22Rv1 (cell line): ENCODE measurements at regions not wholly inside any gene's neighbourhood (a gene's known extent, or its start where the extent isn't known, plus 50 kb on each side); places are given as distances from the start of the nearest gene placed in this dataset.

Experiments
- H3K27ac ChIP-seq: fragments of 450-650 bp; 2 replicates; pipeline ENCODE4 v1.5.1; 2017
- CTCF ChIP-seq: fragments of 450-650 bp; IDR thresholded peaks from 2 replicates; pipeline ENCODE4 v1.5.1; 2017; ENCODE audit warnings: mild to moderate bottlenecking
- ZFX ChIP-seq: fragments of 450-650 bp; IDR thresholded peaks from 2 replicates; pipeline ENCODE4 v1.6.1; 2017; ENCODE audit warnings: antibody characterized with exemption, borderline replicate concordance

GRCh38 chr3:55413236-55413635 lies 73.9 kb downstream of the WNT5A start:
- H3K27ac ChIP-seq = no peak overlapping the region
- TF ChIP-seq ZFX (no peak), CTCF (no peak)

GRCh38 chr3:55412545-55412944 lies 74.6 kb downstream of the WNT5A start:
- no peak overlapping the region for H3K27ac ChIP-seq
- TF ChIP-seq CTCF (no peak), ZFX (no peak)

GRCh38 chr3:55409806-55410205 lies 77.3 kb downstream of the WNT5A start:
- no peak for TF ChIP-seq ZFX
- TF ChIP-seq CTCF = no peak
- H3K27ac ChIP-seq = no peak overlapping the region

- no peak overlapping the region for H3K27ac ChIP-seq
- TF ChIP-seq ZFX (no peak), CTCF (no peak)
These were observed 78.8 kb downstream of the WNT5A start for GRCh38 chr3:55408193-55408826.

- TF ChIP-seq CTCF (no peak), ZFX (no peak)
- no peak overlapping the region for H3K27ac ChIP-seq
These were observed 79.7 kb downstream of the WNT5A start for GRCh38 chr3:55407426-55407820.

- no peak overlapping the region for H3K27ac ChIP-seq
- TF ChIP-seq ZFX (no peak), CTCF (no peak)
These were observed 80.2 kb downstream of the WNT5A start for GRCh38 chr3:55406696-55407425.

- TF ChIP-seq ZFX (no peak), CTCF (peak; percentile 52)
- no peak overlapping the region for H3K27ac ChIP-seq
These were observed 81.7 kb downstream of the WNT5A start for GRCh38 chr3:55405436-55405835.
